Breast epithelium (tissue), 3 donors: ENCODE measurements at regions not wholly inside any gene's neighbourhood (a gene's known extent, or its start where the extent isn't known, plus 50 kb on each side); places are given as distances from the start of the nearest gene placed in this dataset.

Source experiments
- POLR2A ChIP-seq: fragments of 450-650 bp; IDR thresholded peaks from one replicate; pipeline ENCODE4 v1.6.1; 2016; ENCODE audit warnings: antibody characterized with exemption, mild to moderate bottlenecking, moderate library complexity
- TF ChIP-seq, protein P1 (sequence below), 3 donors: fragments of 450-650 bp; IDR thresholded peaks; one replicate each; pipeline ENCODE4 v1.5.1; 2016 to 2017; ENCODE audit warnings: antibody characterized with exemption in 3 of 3, mild to moderate bottlenecking in 3 of 3, moderate library complexity in 3 of 3

DNA sequence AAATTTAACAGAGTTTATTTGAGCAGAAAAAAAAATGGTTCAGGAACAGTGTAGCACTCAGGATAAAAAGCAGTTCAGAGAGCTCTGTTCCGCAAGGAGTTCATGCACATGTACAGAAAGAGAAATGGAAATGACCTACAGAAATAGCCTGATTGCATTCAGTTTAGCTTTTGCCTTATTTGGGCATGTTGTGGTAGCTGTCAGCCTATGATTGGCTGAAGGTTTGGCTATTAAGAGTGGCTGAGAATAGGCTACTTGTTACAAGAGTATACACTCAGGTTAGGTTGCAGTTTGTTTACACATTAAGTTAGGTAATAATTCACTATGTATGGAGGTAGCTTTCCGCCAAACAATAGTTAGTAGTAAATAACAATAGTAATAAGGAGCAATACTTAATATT, 511.0 kb upstream of the TMPRSS15 start:
- TF ChIP-seq, protein P1, sequence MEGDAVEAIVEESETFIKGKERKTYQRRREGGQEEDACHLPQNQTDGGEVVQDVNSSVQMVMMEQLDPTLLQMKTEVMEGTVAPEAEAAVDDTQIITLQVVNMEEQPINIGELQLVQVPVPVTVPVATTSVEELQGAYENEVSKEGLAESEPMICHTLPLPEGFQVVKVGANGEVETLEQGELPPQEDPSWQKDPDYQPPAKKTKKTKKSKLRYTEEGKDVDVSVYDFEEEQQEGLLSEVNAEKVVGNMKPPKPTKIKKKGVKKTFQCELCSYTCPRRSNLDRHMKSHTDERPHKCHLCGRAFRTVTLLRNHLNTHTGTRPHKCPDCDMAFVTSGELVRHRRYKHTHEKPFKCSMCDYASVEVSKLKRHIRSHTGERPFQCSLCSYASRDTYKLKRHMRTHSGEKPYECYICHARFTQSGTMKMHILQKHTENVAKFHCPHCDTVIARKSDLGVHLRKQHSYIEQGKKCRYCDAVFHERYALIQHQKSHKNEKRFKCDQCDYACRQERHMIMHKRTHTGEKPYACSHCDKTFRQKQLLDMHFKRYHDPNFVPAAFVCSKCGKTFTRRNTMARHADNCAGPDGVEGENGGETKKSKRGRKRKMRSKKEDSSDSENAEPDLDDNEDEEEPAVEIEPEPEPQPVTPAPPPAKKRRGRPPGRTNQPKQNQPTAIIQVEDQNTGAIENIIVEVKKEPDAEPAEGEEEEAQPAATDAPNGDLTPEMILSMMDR (IDR thresholded peaks at IDR 0.05), result no peak
- no peak for TF ChIP-seq POLR2A
